LNCaP clone FGC (cell line): ENCODE measurements at regions not wholly inside any gene's neighbourhood (a gene's known extent, or its start where the extent isn't known, plus 50 kb on each side); places are given as distances from the start of the nearest gene placed in this dataset.
A peak's percentile ranks its signal among the peaks of the same experiment; 100 is the strongest.

Source experiments
- DNase-seq: peaks from one replicate; pipeline ENCODE4 v3.0.0-alpha.2; 2011; ENCODE audit warnings: low read depth
- H3K4me3 ChIP-seq: 2 replicates; pipeline ENCODE4 v1.5.1; 2011; ENCODE audit warnings: mild to moderate bottlenecking, low read depth, low read length, control low read depth
- CTCF ChIP-seq: IDR thresholded peaks from 2 replicates; pipeline ENCODE4 v1.5.1; 2012; ENCODE audit warnings: mild to moderate bottlenecking; ENCODE audit not compliant: control insufficient read depth, insufficient read depth; ENCODE audit errors: extremely low read depth

- no peak for TF ChIP-seq CTCF
- DNase-seq: no peak
- no peak overlapping the region for H3K4me3 ChIP-seq
Measured at GRCh38 chr13:73733706-73734105, 400.5 kb downstream of the KLF12 start.

GRCh38 chr13:73732350-73732749 lies 401.9 kb downstream of the KLF12 start:
- TF ChIP-seq CTCF: no peak
- no peak for DNase-seq
- H3K4me3 ChIP-seq: no peak overlapping the region

DNA sequence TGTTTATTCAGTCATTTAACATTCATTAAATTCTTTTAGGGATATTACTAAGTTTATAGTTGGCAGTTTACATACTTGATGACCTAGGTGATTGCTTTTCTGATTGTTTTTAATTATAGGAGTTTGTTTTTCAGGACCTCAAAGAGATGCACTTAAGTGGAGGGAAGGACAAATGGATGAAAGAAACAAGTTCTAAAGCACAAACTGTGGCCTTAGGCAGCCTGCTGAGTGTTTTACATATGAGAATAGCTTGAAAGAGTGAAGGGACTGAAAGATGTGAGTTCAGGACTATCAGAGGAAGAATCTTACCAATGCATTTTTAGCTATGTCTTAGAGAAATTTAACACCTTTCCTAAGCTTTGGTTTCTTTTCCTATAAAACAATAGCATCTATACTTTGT lies 402.6 kb downstream of the KLF12 start:
- H3K4me3 ChIP-seq: no peak overlapping the region
- no peak for DNase-seq
- no peak for TF ChIP-seq CTCF

DNA sequence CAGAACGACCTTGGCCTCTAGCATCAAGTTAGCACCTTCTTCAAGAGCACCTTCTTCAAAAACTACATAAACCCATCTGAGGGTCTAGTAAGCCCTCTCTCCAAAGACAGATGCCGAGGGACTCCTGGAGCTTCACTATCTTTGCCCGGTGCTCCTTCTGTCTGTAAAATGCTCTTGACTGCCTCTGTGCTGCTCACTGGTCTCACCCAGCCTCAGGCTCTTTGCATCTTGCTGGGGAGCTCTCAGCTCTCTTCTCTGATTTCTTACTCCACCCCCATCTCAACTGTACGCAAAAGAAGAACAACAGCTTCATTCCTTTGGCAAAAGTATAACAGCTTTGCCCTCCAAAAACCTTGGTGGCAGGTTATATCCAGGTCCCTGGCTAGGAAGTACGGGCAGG lies 404.2 kb downstream of the KLF12 start:
- TF ChIP-seq CTCF: no peak
- no peak overlapping the region for H3K4me3 ChIP-seq
- no peak for DNase-seq

DNA sequence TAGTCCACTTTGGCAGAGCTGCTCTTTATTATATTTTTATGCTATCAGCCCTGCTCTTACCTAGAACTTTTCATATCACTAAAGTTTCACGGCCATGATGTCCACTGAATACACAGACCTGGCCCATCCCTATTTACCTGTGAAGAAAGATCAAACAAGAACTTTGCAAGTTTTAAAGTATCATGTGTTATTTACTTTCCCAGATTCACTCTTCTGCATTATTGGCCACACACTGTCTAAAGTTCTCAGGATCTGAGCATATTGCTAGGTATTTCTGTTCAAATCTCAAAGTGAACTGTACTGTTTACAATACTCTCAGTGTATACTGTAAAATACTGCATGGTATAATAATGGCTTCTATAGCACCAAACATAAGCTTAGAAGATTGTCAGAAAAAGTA lies 405.2 kb downstream of the KLF12 start:
- no peak for DNase-seq
- TF ChIP-seq CTCF: no peak
- no peak overlapping the region for H3K4me3 ChIP-seq

DNA sequence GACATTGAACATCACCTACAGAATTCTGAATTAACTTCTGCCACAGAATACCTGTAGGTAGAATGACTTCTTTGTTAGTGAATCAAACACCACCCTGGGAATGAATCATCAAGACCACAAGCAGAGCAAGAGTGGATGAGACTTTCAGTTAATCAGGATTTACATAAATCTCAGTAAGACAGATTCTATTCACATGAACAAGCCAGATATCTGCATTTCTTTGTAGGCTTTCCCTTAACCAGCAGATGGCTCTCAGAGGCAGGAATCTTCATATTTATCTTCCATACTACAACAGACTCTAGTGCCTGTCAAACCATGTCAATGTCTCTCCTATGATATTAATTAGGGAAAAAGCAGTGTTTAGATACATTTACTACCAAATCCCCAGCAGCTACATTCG lies 412.1 kb downstream of the KLF12 start:
- DNase-seq: no peak
- TF ChIP-seq CTCF: peak; percentile 32
- no peak overlapping the region for H3K4me3 ChIP-seq

- no peak for DNase-seq
- H3K4me3 ChIP-seq: no peak overlapping the region
- no peak for TF ChIP-seq CTCF
Measured at GRCh38 chr13:73721571-73721970, 412.6 kb downstream of the KLF12 start.
